SJCRH30 (cell line): ENCODE measurements at regions not wholly inside any gene's neighbourhood (a gene's known extent, or its start where the extent isn't known, plus 50 kb on each side); places are given as distances from the start of the nearest gene placed in this dataset.
A peak's percentile ranks its signal among the peaks of the same experiment; 100 is the strongest.

Source experiments
- DNase-seq, 2 experiments: peaks; one replicate each; pipeline ENCODE4 v3.0.0-alpha.2; 2015 to 2020
- H3K27ac ChIP-seq: fragments of 250-450 bp; sonication (Bioruptor Pico); 2 replicates; pipeline ENCODE4 v1.5.1; 2020; ENCODE audit warnings: mild to moderate bottlenecking, moderate library complexity
- H3K27me3 ChIP-seq: fragments of 250-450 bp; sonication (Bioruptor Pico); 2 replicates; pipeline ENCODE4 v1.5.1; 2020; ENCODE audit warnings: mild to moderate bottlenecking, moderate library complexity
- H3K36me3 ChIP-seq: fragments of 250-450 bp; sonication (Bioruptor Pico); 2 replicates; pipeline ENCODE4 v1.5.1; 2020; ENCODE audit warnings: mild to moderate bottlenecking, moderate library complexity
- H3K4me1 ChIP-seq: fragments of 250-450 bp; sonication (Bioruptor Pico); 2 replicates; pipeline ENCODE4 v1.5.1; 2020; ENCODE audit warnings: mild to moderate bottlenecking, moderate library complexity
- H3K4me3 ChIP-seq: fragments of 250-450 bp; sonication (Bioruptor Pico); 2 replicates; pipeline ENCODE4 v1.5.1; 2020; ENCODE audit warnings: mild to moderate bottlenecking, moderate library complexity
- H3K9me3 ChIP-seq: fragments of 250-450 bp; sonication (Bioruptor Pico); replicated peaks from 2 replicates; pipeline ENCODE4 v1.5.1; 2020; ENCODE audit warnings: mild to moderate bottlenecking, moderate library complexity

DNA sequence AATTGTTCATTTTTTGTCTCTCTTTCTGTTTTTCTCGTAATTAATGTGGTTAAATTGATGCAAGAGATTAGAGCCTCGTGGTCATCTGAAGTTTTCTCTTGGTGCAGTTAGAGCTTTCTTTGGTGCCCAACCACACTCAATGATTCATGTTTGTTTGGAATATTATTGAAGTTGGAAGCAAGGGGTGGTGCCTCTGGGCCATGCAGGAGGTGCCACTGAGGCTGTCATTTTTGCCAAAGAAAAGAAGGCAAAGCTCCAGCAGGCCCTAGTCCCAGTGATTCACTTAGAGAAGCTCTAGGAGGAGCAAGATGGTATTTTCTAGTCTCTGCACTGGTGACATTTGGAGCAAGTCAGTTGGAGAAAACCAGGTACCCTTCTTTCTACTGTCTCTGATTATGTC is 144.5 kb upstream of the RALGAPA2 start:
- Histone ChIP-seq H3K36me3 (no peaks in the 10 kb centered on the region), H3K4me1 (peaks cover 11% of the 10 kb centered on the region; the same call in 1 of the 2 replicates), H3K4me3 (no peak overlapping the region), H3K9me3 (0 out of 2 replicates have a peak, but pooled peaks cover 2% of the 10 kb centered on the region), H3K27ac (no peak overlapping the region), H3K27me3 (no peaks in the 10 kb centered on the region)
- no peak for DNase-seq

DNA sequence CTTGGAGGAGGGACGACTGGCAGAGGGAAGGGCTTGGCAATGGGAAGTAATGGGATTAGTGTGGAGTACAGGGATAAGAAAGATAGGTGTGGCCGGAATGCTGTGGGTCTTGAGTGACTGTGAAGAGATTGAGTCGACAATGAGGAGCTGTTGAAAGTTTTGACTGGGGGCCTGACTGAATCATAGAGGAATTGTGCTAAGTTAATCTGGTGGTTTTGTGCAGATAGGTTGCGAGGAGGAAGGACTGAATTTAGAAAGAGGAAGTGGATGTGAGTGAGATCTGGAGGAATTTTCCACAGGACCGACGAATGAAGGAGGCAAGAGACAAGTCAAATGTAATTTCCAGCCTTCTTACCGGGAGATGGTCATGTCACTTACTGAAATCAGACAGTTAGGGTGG is 143.9 kb upstream of the RALGAPA2 start:
- Histone ChIP-seq H3K27ac (no peak overlapping the region), H3K36me3 (no peaks in the 10 kb centered on the region), H3K4me1 (peaks cover 11% of the 10 kb centered on the region; the same call in 1 of the 2 replicates), H3K9me3 (0 out of 2 replicates have a peak, but pooled peaks cover 2% of the 10 kb centered on the region), H3K27me3 (no peaks in the 10 kb centered on the region), H3K4me3 (no peak overlapping the region)
- DNase-seq, result no peak

DNA sequence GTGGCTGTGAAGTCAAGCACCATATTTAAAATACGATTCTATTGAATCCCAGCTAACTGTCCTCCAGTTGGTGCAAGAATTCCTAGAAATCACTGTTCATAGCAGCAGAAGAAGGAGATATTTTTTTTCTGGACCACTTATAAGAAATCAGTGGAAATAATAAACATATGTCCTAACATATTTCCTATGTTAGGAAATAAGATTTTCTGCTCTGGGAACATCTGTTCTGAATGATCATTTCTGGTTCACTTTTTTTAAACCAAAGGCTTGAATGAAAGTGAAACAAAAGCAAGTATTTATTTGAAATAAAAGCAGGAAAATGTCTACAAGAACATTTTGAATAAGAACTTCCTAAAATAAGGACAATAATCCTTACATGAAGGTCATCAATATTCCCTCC is 138.9 kb upstream of the RALGAPA2 start:
- H3K9me3 ChIP-seq, result 0 out of 2 replicates have a peak, but pooled peaks cover 2% of the 10 kb centered on the region
- H3K4me1 ChIP-seq, result peaks cover 5% of the 10 kb centered on the region; the same call in 1 of the 2 replicates
- H3K27me3 ChIP-seq, result no peaks in the 10 kb centered on the region
- DNase-seq, result no peak
- H3K4me3 ChIP-seq, result no peak overlapping the region
- H3K27ac ChIP-seq, result no peak overlapping the region
- no peaks in the 10 kb centered on the region for H3K36me3 ChIP-seq

DNA sequence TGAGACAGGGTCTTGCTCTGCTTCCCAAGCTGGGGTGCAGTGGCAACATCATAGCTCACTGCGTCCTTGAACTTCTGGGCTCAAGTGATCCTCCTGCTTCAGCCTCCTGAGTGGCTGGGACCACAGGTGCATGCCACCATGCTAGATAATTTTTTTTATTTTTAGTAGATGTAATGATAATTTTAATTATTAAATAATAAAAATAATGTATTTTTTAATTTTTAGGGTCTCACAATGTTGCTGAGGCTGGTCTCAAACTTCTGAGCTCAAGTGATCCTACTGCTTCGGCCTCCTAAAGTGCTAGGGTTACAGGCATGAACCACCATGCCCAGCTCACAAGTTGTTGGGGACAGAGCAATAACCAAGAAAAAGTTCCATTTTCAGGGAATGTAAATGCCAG is 138.0 kb upstream of the RALGAPA2 start:
- DNase-seq, result no peak
- H3K9me3 ChIP-seq, result 0 out of 2 replicates have a peak, but pooled peaks cover 2% of the 10 kb centered on the region
- H3K4me1 ChIP-seq, result peaks cover 4% of the 10 kb centered on the region; the same call in 1 of the 2 replicates
- H3K27me3 ChIP-seq, result no peaks in the 10 kb centered on the region
- no peak overlapping the region for H3K4me3 ChIP-seq
- no peaks in the 10 kb centered on the region for H3K36me3 ChIP-seq
- H3K27ac ChIP-seq, result no peak overlapping the region

DNA sequence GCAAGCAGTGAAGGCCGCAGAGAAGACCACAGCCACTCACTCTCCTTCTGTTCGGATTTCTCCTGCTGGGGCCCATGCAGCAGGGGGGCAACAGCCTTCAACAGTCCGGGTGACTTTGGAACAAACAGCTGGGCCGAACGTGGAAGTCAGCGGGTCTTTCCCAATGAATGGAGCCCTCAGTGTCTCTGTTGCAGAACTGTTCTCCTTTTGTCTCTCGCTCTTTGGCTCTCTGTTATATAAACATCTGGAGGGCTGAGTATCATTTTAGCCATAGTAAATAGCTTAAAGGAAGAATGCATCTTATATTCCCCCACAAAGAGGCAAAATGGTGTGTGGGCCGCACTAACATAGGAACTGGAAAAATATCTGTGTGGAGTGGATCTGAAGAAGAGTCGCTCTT is 136.7 kb upstream of the RALGAPA2 start:
- DNase-seq, result peak in 1 of 2 experiments; percentile 39
- H3K27ac ChIP-seq, result no peak overlapping the region
- H3K9me3 ChIP-seq, result 0 out of 2 replicates have a peak, but pooled peaks cover 2% of the 10 kb centered on the region
- H3K4me3 ChIP-seq, result no peak overlapping the region
- H3K27me3 ChIP-seq, result no peaks in the 10 kb centered on the region
- peaks cover 3% of the 10 kb centered on the region; the same call in 1 of the 2 replicates for H3K4me1 ChIP-seq
- H3K36me3 ChIP-seq, result no peaks in the 10 kb centered on the region

DNA sequence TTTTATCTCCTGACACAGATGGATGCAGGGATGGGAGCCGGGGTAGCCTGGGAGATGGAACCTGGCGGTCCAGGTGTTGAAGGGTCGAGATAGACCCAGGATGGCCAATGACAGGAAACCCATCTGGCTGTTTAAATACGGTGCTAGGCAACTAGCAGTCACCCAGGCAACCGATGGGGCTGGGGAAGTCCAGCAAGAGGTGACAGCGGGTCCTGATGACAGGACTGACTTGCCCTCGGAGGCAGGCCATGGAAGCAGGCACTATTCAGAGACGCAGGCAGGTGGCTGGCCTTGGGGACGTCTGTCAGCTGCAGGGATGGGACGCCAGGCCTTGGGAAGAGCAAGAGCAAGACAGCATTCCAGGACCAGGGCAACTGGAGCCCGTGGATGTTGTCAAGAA is 135.4 kb upstream of the RALGAPA2 start:
- no peak overlapping the region for H3K4me3 ChIP-seq
- H3K9me3 ChIP-seq, result 0 out of 2 replicates have a peak, but pooled peaks cover 2% of the 10 kb centered on the region
- H3K27me3 ChIP-seq, result no peaks in the 10 kb centered on the region
- H3K36me3 ChIP-seq, result no peaks in the 10 kb centered on the region
- DNase-seq, result no peak
- no peak overlapping the region for H3K27ac ChIP-seq
- no peaks in the 10 kb centered on the region for H3K4me1 ChIP-seq

DNA sequence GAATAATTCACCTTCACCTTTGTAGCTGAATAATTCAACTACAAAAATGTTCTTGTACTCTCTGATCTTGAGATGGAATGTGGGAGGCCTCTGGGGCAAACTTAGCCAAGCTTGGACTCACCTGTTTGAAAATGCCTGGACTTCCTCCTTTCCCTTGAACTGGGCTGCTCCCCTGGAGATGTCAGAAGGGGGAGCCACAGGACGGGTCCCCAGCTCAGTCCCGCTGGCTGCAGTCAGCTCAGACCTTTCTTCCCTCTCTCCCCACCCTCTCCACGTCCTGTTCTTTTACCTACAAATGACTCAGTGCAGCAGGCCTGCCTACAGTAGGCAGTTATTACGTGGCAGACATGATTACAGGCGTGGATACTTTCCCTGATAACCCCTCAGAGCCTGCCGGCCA is 131.5 kb upstream of the RALGAPA2 start:
- H3K4me3 ChIP-seq, result no peak overlapping the region
- H3K27me3 ChIP-seq, result no peaks in the 10 kb centered on the region
- no peaks in the 10 kb centered on the region for H3K36me3 ChIP-seq
- H3K9me3 ChIP-seq, result no peaks in the 10 kb centered on the region
- peak; percentile 42 to 54 for DNase-seq
- H3K27ac ChIP-seq, result no peak overlapping the region
- no peaks in the 10 kb centered on the region for H3K4me1 ChIP-seq

DNA sequence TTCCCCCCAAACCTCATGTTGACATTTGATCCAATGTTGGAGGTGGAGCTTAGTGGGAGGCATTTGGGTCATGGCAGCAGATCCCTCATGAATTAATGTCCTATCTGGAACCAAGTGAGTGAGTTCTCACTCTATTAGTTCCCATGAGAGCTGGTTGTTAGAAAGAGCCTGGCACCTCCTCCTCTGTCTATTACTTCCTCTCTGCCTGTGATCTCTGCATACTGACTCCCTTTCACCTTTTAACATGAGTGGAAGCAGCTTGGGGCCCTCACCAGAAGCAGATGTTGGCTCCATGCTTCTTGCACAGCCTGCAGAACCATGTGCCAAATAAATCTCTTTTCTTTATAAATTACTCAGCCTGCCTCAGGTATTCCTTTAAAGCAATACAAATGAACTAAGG is 127.3 kb upstream of the RALGAPA2 start:
- Histone ChIP-seq H3K4me3 (no peak overlapping the region), H3K4me1 (no peaks in the 10 kb centered on the region), H3K36me3 (no peaks in the 10 kb centered on the region), H3K27me3 (no peaks in the 10 kb centered on the region), H3K27ac (no peak overlapping the region), H3K9me3 (no peaks in the 10 kb centered on the region)
- no peak for DNase-seq

DNA sequence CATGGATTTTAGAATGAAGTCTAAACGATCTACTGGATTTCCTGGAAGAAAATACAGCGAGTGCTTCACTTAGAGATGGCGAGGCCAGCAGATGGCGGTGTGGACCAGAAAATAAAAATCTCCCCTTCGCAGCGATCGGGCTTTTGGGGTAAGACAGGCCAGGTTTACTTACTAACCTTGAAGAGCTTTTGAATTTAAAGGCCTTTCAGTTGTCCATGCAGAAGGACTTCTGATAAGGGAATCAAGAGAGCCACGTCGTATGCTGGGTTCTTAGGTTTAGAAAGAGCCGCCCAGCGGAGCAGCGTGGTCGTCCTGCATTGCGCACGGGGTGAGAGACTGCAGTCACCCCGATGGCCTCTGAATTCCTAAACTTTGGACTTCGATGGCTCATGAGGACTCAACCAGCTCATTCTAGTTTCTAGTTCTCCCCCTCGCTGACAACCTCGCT is 125.2 kb upstream of the RALGAPA2 start:
- DNase-seq, result peak; percentile 49 to 81
- Histone ChIP-seq H3K36me3 (no peaks in the 10 kb centered on the region), H3K4me3 (no peak overlapping the region), H3K4me1 (no peaks in the 10 kb centered on the region), H3K27ac (no peak overlapping the region), H3K27me3 (no peaks in the 10 kb centered on the region), H3K9me3 (no peaks in the 10 kb centered on the region)

DNA sequence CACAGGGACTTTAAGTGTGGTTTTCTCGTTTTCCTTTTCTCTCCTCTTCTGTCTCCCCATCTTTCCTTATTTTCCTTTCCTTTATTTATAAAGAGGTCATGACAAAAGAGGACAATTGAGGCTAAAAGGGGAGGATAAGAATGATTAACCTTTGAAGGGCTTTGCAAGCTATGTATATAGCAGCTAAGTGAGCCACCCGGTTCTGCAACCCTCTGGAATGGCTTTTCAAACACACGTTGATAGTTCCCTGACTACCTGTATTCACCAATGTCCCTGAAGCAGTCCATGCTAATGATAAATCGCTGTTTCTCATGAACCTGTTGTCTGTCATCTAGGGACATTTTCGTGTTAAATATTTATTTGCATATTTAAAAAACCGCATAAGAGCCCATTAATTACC is 124.4 kb upstream of the RALGAPA2 start:
- Histone ChIP-seq H3K4me3 (no peak overlapping the region), H3K27me3 (no peaks in the 10 kb centered on the region), H3K27ac (no peak overlapping the region), H3K9me3 (no peaks in the 10 kb centered on the region), H3K4me1 (no peaks in the 10 kb centered on the region), H3K36me3 (no peaks in the 10 kb centered on the region)
- DNase-seq, result no peak

DNA sequence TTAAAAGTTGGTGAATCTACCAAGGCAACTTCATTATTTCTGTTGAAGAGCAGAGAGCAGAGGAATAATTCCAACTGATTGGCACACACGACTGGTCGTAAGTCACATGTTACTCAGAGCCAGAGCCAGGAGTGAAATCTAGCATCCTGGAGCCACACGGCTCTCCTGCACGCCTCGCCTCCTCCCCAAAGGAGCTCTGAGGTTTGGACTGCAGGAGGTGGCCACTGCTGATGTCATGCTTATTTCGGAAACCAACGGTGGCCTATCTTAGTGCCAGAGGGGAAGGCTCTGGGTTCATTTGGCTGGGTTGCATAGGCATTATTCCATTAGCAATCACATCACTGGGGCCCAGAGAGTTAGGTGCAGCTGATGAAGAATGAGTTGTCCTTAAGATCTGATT is 123.5 kb upstream of the RALGAPA2 start:
- H3K27me3 ChIP-seq, result no peaks in the 10 kb centered on the region
- no peak overlapping the region for H3K27ac ChIP-seq
- no peaks in the 10 kb centered on the region for H3K36me3 ChIP-seq
- peak in 1 of 2 experiments; percentile 24 for DNase-seq
- H3K4me3 ChIP-seq, result no peak overlapping the region
- H3K9me3 ChIP-seq, result no peaks in the 10 kb centered on the region
- no peaks in the 10 kb centered on the region for H3K4me1 ChIP-seq

DNA sequence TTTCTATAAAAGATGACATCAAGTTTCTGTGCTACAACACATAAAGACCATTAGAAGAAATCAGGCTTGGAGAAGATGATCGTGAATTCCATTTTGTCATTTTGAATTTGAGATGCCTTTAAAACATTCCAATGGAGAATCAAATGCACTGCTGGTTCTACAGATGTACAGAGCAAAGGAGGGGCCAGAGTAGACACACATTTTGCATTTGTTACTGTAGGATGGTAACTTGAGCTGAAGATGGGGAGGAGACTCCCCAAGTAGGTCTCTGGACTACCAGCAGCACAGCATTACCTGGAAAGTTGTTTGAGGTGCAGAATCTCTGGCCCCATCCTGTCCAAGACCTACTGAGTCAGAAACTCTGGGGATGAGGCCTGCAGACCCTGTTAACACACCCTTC is 121.6 kb upstream of the RALGAPA2 start:
- H3K4me3 ChIP-seq, result no peak overlapping the region
- H3K27me3 ChIP-seq, result no peaks in the 10 kb centered on the region
- no peaks in the 10 kb centered on the region for H3K9me3 ChIP-seq
- H3K4me1 ChIP-seq, result peaks cover 3% of the 10 kb centered on the region
- no peak for DNase-seq
- H3K27ac ChIP-seq, result no peak overlapping the region
- no peaks in the 10 kb centered on the region for H3K36me3 ChIP-seq

DNA sequence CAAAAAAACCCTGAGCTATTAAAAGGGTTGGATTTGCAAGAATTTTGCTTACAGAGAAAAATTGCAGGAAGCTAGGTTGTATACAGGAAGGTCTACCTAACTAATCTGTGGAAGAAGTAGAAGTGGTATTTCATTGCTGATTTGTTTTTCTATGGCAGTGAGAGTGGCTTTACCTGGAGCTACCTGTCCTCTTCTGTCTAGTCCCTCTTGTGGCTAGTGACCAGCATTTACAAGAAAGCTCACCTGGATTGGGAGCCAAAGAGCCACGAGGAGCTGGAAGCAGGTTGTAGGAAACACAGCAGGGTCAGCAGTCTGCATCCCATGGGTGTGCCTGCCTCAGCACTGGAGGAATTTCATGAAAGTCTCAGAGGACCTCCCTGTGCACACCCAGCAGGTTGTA is 120.3 kb upstream of the RALGAPA2 start:
- no peak overlapping the region for H3K4me3 ChIP-seq
- no peaks in the 10 kb centered on the region for H3K36me3 ChIP-seq
- H3K27me3 ChIP-seq, result no peaks in the 10 kb centered on the region
- no peaks in the 10 kb centered on the region for H3K9me3 ChIP-seq
- DNase-seq, result no peak
- no peak overlapping the region for H3K27ac ChIP-seq
- H3K4me1 ChIP-seq, result peaks cover 12% of the 10 kb centered on the region

DNA sequence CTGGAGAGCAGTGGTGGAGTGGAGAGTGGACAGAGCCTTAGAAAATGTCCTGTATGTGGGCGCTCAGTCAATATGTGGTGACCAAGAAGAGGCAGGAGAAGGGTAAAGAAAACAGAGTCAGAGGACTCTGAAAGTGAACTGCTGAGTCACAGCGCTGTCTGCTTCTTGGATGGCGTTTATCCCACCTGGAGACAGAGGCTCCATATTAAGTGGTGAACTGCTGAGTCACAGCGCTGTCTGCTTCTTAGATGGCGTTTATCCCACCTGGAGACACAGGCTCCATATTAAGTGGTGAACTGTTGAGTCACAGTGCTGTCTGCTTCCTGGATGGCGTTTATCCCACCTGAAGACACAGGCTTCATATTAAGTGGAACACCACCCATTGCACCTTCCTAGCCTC is 119.3 kb upstream of the RALGAPA2 start:
- DNase-seq, result no peak
- no peaks in the 10 kb centered on the region for H3K27me3 ChIP-seq
- peaks cover 12% of the 10 kb centered on the region for H3K4me1 ChIP-seq
- H3K4me3 ChIP-seq, result no peak overlapping the region
- H3K27ac ChIP-seq, result no peak overlapping the region
- H3K36me3 ChIP-seq, result no peaks in the 10 kb centered on the region
- no peaks in the 10 kb centered on the region for H3K9me3 ChIP-seq

DNA sequence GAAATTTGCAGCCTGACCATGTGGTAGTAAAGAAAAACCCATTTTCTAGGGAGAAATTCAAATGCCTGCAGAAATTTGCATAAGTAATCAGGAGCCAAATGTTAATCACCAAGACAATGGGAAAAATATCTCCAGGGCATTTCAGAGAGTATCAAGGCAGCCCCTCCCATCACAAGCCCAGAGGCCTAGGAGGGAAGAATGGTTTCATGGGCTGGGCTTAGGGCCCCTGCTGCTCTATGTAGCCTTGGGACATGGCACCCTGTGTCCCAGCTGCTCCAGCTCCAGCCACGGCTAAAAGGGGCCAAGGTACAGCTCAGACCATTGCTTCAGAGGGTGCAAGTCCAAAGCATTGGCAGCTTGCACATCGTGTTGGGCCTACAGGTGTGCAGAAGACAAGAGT is 117.2 kb upstream of the RALGAPA2 start:
- Histone ChIP-seq H3K27me3 (no peaks in the 10 kb centered on the region), H3K4me1 (peaks cover 12% of the 10 kb centered on the region), H3K36me3 (no peaks in the 10 kb centered on the region), H3K4me3 (no peak overlapping the region), H3K9me3 (no peaks in the 10 kb centered on the region), H3K27ac (no peak overlapping the region)
- DNase-seq, result no peak

DNA sequence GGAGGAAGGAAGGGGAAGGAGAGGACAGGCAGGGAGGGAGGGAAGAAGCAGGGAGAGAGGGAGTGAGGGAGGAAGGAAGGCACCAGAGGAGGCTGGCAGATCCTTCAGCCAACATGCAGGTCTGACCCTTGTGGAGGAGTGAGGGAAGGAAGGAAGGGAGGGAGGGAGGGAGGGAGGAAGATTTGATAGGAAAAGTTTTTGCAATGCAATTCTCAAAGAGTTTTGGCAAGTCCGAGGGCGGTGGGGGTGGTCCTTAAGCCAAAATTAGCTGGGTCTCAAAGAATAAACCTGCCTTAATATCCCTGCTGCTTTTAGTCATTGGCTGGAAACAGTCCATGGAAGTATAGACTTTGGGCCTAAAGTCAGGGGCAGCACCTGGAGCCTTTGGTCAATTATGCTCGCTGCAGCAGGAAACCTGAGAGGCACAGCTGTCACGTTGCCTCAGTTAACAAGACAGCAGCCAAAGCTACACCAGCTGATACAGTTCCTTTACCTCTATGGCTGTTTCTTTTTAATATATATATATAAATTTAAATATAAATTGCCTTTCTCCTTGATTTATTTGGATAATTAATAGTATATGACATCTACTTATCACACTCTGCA is 115.7 kb upstream of the RALGAPA2 start:
- H3K4me3 ChIP-seq, result no peak overlapping the region
- H3K27me3 ChIP-seq, result no peaks in the 10 kb centered on the region
- H3K4me1 ChIP-seq, result peaks cover 12% of the 10 kb centered on the region
- H3K9me3 ChIP-seq, result no peaks in the 10 kb centered on the region
- H3K27ac ChIP-seq, result peak overlapping the region; percentile 76
- H3K36me3 ChIP-seq, result no peaks in the 10 kb centered on the region
- peak; percentile 80 to 92 for DNase-seq
